Stimulated activated CD4-positive, alpha-beta T cell treated with anti-CD3 and anti-CD28 coated beads, TNF-alpha, amount 100 ng/mL, for 24 hours (primary cell): ENCODE measurements at regions not wholly inside any gene's neighbourhood (a gene's known extent, or its start where the extent isn't known, plus 50 kb on each side); places are given as distances from the start of the nearest gene placed in this dataset.
"Not testable (repeated sequence)": the region's sequence is repeated elsewhere in the genome, so short reads cannot be mapped to it uniquely, and the experiment has no call there.

Experiments
- DNase-seq, 3 experiments: peaks; one replicate each; pipeline ENCODE4 v3.0.0-alpha.2; 2020; ENCODE audit warnings: low read depth in 3 of 3

DNA sequence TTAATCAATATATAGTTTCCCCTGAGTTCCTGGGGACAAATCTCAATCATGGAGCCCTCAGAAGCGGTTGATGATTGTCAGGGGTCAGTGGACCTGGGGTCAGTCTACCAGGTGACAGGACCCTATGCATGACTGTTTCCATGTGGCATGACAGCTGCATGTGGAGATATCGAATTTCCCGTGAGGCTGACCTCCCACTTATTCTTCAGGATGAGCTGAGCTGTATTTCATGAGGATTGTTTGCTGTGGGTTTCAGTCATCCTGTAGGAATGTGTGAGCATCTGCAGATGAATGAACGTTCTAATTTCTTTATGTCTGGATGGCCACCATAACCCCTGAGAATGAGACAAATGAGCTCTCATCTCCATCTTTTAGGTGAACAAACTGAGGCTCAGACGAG, 93.0 kb upstream of the HES1 start:
- DNase-seq: no peak

DNA sequence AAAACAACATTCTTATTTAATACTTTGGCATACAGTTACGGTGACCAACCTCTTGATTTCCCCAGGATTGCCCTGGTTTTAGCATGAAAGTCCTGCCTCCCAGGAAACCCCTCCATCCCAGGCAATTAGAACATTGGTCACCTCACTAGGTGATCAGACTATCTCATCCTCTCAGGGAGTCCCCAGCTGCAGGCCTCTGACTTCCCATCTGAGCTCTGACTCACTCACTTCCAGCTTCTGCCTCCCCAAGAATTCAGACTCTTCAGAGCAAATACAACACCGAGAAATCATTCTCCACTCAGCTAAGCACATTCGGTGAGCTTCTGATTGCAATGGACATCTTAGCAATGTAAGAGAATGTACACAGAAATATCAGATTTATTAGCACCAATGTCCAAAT, 92.4 kb upstream of the HES1 start:
- DNase-seq: no peak

DNA sequence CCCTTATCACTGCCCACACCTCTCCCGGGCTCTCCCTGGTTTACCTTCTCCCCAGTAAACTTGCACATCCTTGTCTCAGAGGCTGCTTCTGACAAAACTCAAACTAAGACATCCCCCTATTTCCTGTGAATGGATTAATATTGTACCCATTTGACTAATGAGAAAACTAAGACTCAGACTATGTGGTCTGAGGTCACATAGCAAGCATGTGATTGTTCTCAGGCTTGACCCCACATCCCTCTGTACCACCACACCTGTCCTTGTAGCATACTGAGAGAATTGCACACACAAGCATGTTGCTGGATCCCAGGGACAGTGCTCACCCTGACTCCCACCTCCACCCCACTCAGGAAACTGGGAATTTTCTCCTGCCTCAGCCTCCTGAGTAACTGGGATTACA, 90.7 kb upstream of the HES1 start:
- DNase-seq: no peak

DNA sequence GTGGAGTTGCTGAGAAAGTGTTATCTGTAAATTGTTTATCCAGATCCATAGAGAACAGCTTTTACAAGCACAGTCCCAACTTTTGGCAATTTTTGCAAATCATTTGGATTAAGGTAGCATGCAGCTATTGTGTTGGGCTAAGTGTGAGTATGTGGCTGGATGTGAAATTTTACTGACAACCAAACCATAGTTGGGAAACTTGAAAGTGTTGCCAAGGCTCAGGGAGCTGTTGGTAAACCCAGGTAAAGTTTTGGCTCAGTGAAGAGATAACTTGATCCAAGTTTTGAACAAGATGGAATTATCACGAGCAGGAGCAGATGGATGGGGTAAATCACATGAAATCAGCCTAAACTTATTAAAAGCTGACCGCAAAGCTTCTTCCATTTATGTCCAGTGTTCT, 90.0 kb upstream of the HES1 start:
- no peak for DNase-seq

- no peak for DNase-seq
Observed at GRCh38 chr3:194046531-194046930, 89.4 kb upstream of the HES1 start.

DNA sequence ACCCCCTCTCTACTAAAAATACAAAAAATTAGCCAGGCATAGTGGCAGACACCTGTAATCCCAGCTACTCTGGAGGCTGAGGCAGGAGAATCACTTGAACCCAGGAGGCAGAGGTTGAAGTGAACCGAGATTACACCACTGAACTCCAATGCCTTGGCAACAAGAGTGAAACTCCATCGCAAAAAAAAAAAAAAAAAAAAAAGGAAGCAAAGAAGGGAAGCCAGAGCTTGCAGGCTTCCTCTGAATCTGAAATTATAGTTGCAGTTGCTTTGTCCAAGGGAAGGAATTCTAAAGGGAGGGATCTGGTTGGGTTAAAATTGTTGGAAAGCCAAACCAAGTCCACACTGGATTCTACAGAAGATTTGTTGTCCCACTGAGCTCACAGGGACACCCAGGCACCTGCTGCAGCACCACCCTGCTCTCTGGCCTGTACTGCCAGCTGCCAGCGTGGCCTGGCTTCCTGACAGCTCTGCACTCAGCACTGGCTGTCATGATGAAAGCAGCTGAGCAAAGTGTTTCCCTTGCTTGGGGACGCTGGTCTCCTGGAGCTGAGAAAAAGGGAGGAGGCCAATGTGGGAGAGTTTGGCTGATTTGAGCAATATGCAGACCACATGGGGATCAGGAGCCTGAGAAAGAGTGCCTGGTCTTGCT, 88.8 kb upstream of the HES1 start:
- no peak for DNase-seq

DNA sequence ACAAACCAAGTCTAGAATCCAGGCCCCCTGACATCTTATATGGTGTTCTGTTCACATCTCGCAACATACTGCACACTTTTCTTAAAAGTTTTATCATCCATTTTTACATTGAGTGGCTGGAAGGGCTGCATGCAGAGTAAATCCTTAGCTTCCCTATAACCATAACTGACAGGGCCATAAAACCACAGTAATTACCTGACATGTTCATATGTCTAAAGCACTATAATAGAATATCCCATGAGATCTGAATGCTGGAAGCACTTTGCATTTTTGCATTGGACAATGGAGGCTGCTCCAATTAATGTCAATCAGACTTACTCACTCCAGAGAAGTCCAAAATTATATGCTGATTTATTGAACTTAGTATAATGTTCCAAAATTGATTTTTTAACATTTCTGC, 86.6 kb upstream of the HES1 start:
- no peak for DNase-seq

- DNase-seq: no peak
Observed at GRCh38 chr3:194050782-194051320, 85.1 kb upstream of the HES1 start.

GRCh38 chr3:194051366-194052149, 84.4 kb upstream of the HES1 start:
- DNase-seq: no peak

DNA sequence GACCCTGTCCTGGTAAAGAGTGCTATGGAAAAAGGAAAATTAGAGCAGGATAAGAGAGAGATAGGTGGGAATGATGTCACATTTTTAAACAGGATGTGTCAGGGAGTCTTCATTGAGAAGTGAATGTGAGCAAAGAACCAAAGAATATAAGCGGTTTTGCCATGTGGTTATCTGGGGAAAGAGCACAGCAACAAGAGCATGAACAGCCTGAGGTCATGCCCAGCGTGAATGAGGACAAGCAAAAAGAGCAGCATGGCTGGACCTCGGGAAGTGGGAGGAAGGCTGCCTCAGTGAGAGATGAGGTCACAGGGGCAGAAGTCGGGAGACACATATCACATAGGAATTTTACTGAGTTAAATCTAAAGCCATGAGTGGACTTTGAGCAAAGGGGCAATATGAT, 82.8 kb upstream of the HES1 start:
- no peak for DNase-seq

DNA sequence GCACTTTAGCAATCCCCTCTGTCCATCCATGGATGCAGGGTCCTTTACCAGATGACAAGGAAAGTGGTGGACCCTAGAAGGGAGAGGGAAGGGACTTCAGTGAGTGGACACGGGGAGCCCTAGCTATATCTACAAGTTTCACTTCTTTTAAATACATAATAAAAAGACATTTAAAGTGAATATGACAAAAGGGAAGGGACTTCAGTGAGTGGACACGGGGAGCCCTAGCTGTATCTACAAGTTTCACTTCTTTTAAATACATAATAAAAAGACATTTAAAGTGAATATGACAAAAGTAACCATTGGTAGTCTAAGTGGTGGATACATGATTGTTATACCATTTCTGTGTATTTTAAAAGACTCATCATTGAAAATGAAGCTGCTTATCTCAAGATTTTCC, 81.9 kb upstream of the HES1 start:
- DNase-seq: no peak

- DNase-seq: no peak
Observed at GRCh38 chr3:194054540-194054939, 81.4 kb upstream of the HES1 start.

DNA sequence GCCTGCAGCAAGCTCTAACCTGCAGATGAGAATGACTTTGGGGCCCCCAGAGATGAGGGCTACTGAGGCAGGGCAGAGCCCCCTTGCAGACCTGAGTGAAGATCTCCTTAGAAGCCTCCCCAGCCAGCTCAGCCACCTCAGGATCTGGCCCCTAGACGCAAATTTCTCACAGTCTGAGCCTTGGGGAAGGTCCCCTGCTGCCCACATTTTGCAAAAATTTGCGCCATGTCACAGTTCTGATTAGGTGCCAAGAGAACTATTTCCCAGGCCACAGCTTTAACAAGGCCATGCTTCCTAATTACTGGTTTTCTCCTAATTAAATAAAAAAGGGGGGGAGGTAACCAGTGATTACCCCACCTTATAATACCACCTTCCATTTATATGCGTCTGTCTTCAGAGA, 81.0 kb upstream of the HES1 start:
- no peak for DNase-seq

DNA sequence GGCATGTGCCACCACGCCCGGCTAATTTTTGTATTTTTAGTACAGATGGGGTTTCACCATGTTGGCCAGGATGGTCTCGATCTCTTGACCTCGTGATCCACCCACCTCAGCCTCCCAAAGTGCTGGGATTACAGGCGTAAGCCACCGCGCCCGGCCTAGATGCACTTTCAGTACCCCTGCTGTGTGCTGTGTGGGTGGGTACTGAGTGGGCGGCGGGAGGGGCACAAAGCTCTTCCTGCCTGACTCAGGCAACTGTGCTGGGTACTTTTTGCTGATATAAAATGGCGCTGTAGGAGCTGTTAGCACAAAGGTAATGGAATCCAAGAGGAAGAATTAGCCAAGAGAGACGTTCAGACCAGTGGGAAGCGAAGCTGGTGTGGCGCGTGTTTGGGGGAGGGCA, 79.6 kb upstream of the HES1 start:
- not testable (repeated sequence) for DNase-seq

- no peak for DNase-seq
Observed at GRCh38 chr3:194056731-194057415, 79.1 kb upstream of the HES1 start.

DNA sequence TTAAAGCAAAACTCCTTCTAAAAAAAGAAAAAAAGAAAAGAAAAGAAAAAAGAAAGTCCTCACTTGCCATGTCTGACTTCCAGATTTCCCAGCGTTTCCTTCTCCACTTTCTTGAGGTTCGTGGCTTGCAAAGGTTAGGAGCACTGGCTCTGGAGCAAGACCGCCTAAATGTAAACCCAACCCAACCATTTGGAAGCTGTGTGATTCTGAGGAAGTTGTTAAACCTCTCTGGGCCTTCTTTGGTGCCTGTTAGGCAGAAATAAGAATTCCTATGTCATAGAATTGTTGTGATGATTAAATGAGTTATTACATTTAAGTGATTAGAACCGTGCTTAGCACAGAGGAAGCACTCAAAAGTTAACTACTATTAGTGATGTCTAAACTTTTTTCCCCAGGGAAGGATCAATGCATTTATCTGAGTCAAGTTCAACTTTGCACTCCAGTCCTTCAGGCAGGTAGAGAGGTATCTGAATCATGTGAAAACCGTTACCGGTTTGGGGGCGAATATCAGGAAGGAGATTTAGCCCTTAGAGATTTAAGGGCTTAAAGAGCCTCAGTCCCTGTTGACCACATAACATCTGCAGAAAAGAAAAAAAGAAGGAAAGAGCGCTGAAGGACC, 78.3 kb upstream of the HES1 start:
- no peak for DNase-seq

DNA sequence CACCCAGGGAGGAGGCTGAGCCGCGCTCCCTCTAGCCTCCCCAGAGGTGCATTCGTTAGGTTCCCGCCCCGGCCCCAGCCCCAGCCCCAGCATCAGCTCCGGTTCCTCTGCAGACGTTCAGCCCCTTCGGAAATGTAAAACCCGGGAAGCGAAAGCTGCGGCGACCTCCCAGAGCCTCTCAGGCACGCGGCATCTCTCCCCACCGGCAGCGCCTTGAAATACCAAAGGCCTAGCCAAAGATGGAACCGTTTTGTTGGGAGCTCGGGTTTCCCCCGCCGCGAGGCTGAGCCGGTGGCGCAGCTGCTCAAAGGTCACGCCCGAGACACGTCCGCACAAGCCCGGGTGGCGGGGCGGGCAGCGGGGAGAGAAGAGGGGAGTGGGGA, 77.8 kb upstream of the HES1 start:
- DNase-seq: peak in 1 of 3 experiments; percentile 39

DNA sequence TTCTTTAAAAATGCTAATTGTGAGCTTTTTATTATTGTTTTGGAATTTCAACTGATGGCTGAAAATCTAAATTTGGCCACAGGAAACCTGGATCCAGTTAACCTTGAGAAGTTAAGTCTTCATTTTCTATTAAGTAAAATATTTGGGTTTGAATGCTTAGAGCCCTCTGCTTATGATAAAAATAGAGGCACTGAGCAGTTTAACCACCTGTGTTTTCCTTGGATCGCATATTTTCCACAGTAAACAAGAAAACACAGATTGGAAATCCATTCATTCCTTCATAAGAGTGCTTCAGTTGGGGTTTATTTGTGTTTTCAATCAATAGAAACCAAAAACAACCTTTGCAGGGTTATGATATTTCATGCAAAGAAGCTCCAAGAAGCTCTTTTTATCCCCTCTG, 77.2 kb upstream of the HES1 start:
- no peak for DNase-seq

DNA sequence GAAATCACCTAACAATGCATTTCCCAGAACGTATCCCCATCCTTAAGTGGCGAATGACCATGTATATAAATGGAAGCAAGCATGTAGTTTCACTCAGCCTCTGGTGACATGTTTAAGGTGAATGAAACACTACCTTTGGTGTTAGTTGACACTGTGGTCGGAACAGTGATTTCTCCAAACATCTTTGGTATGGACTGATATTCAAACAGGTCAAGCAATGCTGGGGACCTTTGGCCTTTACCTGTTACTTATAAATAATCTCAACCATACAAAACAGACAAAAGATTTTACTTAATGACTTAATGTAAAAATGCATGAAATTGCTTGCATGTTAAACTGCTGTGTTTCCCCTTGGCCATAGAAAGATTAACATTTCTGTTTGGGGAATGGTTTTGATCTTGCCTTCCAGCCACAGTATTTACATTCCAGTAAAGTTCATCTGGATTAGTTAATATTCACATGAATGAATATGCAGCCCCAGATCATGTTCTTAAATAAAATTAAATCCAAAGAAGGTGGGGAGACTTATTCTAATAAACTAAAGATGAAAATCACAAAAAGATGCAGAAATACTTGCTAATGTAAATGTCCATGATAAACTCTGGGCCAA, 74.4 kb upstream of the HES1 start:
- DNase-seq: no peak

- DNase-seq: no peak
Observed at GRCh38 chr3:194062830-194063229, 73.1 kb upstream of the HES1 start.

GRCh38 chr3:194064380-194065332, 71.3 kb upstream of the HES1 start:
- no peak for DNase-seq
